GM19452 (cell line): ENCODE measurements at regions not wholly inside any gene's neighbourhood (a gene's known extent, or its start where the extent isn't known, plus 50 kb on each side); places are given as distances from the start of the nearest gene placed in this dataset.
A peak's percentile ranks its signal among the peaks of the same experiment; 100 is the strongest.

Source experiments
- ATAC-seq: cut with Tn5 transposase; IDR thresholded peaks from one replicate; pipeline ENCODE4 v1.9.1; 2021; ENCODE audit not compliant: unreplicated experiment

GRCh38 chr2:183993052-183993451, 605.3 kb upstream of the ZNF804A start:
- peak; percentile 57 for ATAC-seq

- no peak for ATAC-seq
Measured at GRCh38 chr2:183995632-183996031, 602.7 kb upstream of the ZNF804A start.

- no peak for ATAC-seq
Measured at GRCh38 chr2:183996825-183997793, 601.2 kb upstream of the ZNF804A start.

GRCh38 chr2:183998041-183998796, 600.1 kb upstream of the ZNF804A start:
- peak; percentile 92 for ATAC-seq

- peak; percentile 28 for ATAC-seq
Measured at GRCh38 chr2:183998797-183999190, 599.5 kb upstream of the ZNF804A start.

GRCh38 chr2:184004289-184004947, 593.9 kb upstream of the ZNF804A start:
- ATAC-seq, result peak; percentile 89

GRCh38 chr2:184004948-184005672, 593.2 kb upstream of the ZNF804A start:
- ATAC-seq, result peak; percentile 52

- ATAC-seq, result no peak
Measured at GRCh38 chr2:184006998-184007397, 591.3 kb upstream of the ZNF804A start.

GRCh38 chr2:184026961-184027360, 571.4 kb upstream of the ZNF804A start:
- no peak for ATAC-seq

GRCh38 chr2:184030245-184030644, 568.1 kb upstream of the ZNF804A start:
- no peak for ATAC-seq

GRCh38 chr2:184030989-184031388, 567.3 kb upstream of the ZNF804A start:
- ATAC-seq, result no peak

- ATAC-seq, result no peak
Measured at GRCh38 chr2:184031402-184032147, 566.8 kb upstream of the ZNF804A start.

GRCh38 chr2:184032983-184033382, 565.3 kb upstream of the ZNF804A start:
- no peak for ATAC-seq

- no peak for ATAC-seq
Measured at GRCh38 chr2:184037273-184037672, 561.1 kb upstream of the ZNF804A start.

- no peak for ATAC-seq
Measured at GRCh38 chr2:184039493-184039892, 558.8 kb upstream of the ZNF804A start.

- no peak for ATAC-seq
Measured at GRCh38 chr2:184040230-184040629, 558.1 kb upstream of the ZNF804A start.

GRCh38 chr2:184041077-184041476, 557.3 kb upstream of the ZNF804A start:
- ATAC-seq, result no peak

- no peak for ATAC-seq
Measured at GRCh38 chr2:184041777-184042176, 556.6 kb upstream of the ZNF804A start.

GRCh38 chr2:184047536-184047935, 550.8 kb upstream of the ZNF804A start:
- no peak for ATAC-seq

- ATAC-seq, result no peak
Measured at GRCh38 chr2:184049566-184049965, 548.8 kb upstream of the ZNF804A start.
